K562 (cell line): ENCODE measurements at regions not wholly inside any gene's neighbourhood (a gene's known extent, or its start where the extent isn't known, plus 50 kb on each side); places are given as distances from the start of the nearest gene placed in this dataset.

Experiments used
- CBX5 ChIP-seq: IDR thresholded peaks from 2 replicates; pipeline ENCODE4 v1.6.1; 2014; ENCODE audit warnings: low read depth, borderline replicate concordance
- DMBX1 ChIP-seq: fragments of 250-450 bp; sonication (Bioruptor Pico); IDR thresholded peaks from 2 replicates; pipeline ENCODE4 v1.8.0; 2022; ENCODE audit warnings: inconsistent platforms, mild to moderate bottlenecking, moderate library complexity, borderline replicate concordance
- EHMT2 ChIP-seq: fragments of 450-650 bp; IDR thresholded peaks from 2 replicates; pipeline ENCODE4 v1.6.1; 2018; ENCODE audit warnings: antibody characterized with exemption
- MAFG ChIP-seq: fragments of 450-650 bp; conservative IDR thresholded peaks from 2 replicates; pipeline ENCODE4 v1.6.1; 2016; ENCODE audit warnings: missing genetic modification characterization, missing compliant biosample characterization
- MNT ChIP-seq, 2 experiments: fragments of 450-650 bp; conservative IDR thresholded peaks; 2 replicates each; pipeline ENCODE4 v1.6.1; 2017; ENCODE audit warnings: mild to moderate bottlenecking in 2 of 2, moderate library complexity in 2 of 2
- MYC ChIP-seq, 2 experiments: fragments of 250-450 bp in 1 of 2; sonication (Bioruptor Pico) in 1 of 2; IDR thresholded peaks; 2 replicates each; pipeline versions ENCODE4 v1.5.1 to v1.6.1; 2012 to 2021; ENCODE audit warnings: low read depth in 2 of 2, borderline replicate concordance in 1 of 2, improper control_type of control experiment in 1 of 2, low read length in 1 of 2, mild to moderate bottlenecking in 1 of 2, moderate library complexity in 1 of 2
- PHF20 ChIP-seq: fragments of 450-650 bp; IDR thresholded peaks from 2 replicates; pipeline ENCODE4 v1.6.1; 2018; ENCODE audit not compliant: partially characterized antibody
- PKNOX1 ChIP-seq: fragments of 450-650 bp; IDR thresholded peaks from 2 replicates; pipeline ENCODE4 v1.6.1; 2016
- RAD21 ChIP-seq, 2 experiments: fragments of 250-450 bp in 1 of 2; fragments of 450-650 bp in 1 of 2; sonication (Bioruptor Pico) in 1 of 2; formaldehyde crosslinking in 1 of 2; IDR thresholded peaks in 1 of 2; conservative IDR thresholded peaks in 1 of 2; 2 replicates each; pipeline versions ENCODE4 v1.4.0 to v1.8.0; 2020 to 2022; ENCODE audit warnings: mild to moderate bottlenecking in 2 of 2, moderate library complexity in 1 of 2
- RBM39 ChIP-seq: fragments of 200-400 bp; formaldehyde crosslinking; optimal IDR thresholded peaks from 2 replicates; pipeline ENCODE3; 2018; ENCODE audit warnings: low read depth, low read length
- REST ChIP-seq, 2 experiments: fragments of 450-650 bp; formaldehyde crosslinking in 1 of 2; IDR thresholded peaks; 2 replicates each; pipeline versions ENCODE4 v1.4.0 to v1.6.1; 2014 to 2020; ENCODE audit warnings: mild to moderate bottlenecking in 2 of 2, borderline replicate concordance in 1 of 2, low read depth in 1 of 2
- THRAP3 ChIP-seq: fragments of 450-650 bp; IDR thresholded peaks from 2 replicates; pipeline ENCODE4 v1.6.1; 2016; ENCODE audit warnings: mild to moderate bottlenecking, inconsistent platforms, borderline replicate concordance
- ZNF277 ChIP-seq: fragments of 250-450 bp; sonication (Bioruptor Pico); IDR thresholded peaks from 2 replicates; pipeline ENCODE4 v1.8.0; 2022; ENCODE audit warnings: inconsistent platforms, mild to moderate bottlenecking, moderate library complexity, borderline replicate concordance
- ZNF695 ChIP-seq: fragments of 450-650 bp; formaldehyde crosslinking; IDR thresholded peaks from 2 replicates; pipeline ENCODE4 v1.4.0; 2020; ENCODE audit warnings: mild to moderate bottlenecking, moderate library complexity
- ZNF77 ChIP-seq: fragments of 250-450 bp; sonication (Bioruptor Pico); IDR thresholded peaks from 2 replicates; pipeline ENCODE4 v1.5.0; 2020

GRCh38 chr7:32357535-32358277 is 132.5 kb downstream of the LSM5 start (continued):
- peak in 1 of 2 experiments; percentile 29; a peak in 1 of 4 replicates for TF ChIP-seq RAD21 (CRISPR knock-in tag; conservative IDR thresholded peaks at IDR 0.05 in 1 of 2, IDR thresholded peaks at IDR 0.05 in 1 of 2)
- no peak for TF ChIP-seq MNT (conservative IDR thresholded peaks at IDR 0.05)
- TF ChIP-seq MAFG (tag), result no peak
- TF ChIP-seq MYC (IDR thresholded peaks at IDR 0.05; ENCODE audit: low read depth, low read length), result no peak
- no peak for TF ChIP-seq MYC (CRISPR knock-in tag; IDR thresholded peaks at IDR 0.05; ENCODE audit: borderline replicate concordance, low read depth)
- TF ChIP-seq RBM39, result no peak
- peak; percentile 46 for TF ChIP-seq PKNOX1
- no peak for TF ChIP-seq ZNF695 (CRISPR knock-in tag)
- no peak for TF ChIP-seq EHMT2
- no peak for TF ChIP-seq DMBX1
- no peak for TF ChIP-seq THRAP3
- no peak for TF ChIP-seq CBX5
- TF ChIP-seq REST (IDR thresholded peaks at IDR 0.05; ENCODE audit: borderline replicate concordance), result no peak
- TF ChIP-seq REST (CRISPR knock-in tag; IDR thresholded peaks at IDR 0.05; ENCODE audit: low read depth), result no peak
- no peak for TF ChIP-seq ZNF277 (CRISPR knock-in tag)
- TF ChIP-seq PHF20, result no peak
- no peak for TF ChIP-seq ZNF77 (CRISPR knock-in tag)
